GM13977 (cell line): ENCODE measurements at regions not wholly inside any gene's neighbourhood (a gene's known extent, or its start where the extent isn't known, plus 50 kb on each side); places are given as distances from the start of the nearest gene placed in this dataset.

Experiments used
- DNase-seq: peaks from one replicate; pipeline ENCODE4 v3.0.0; 2012; ENCODE audit warnings: low spot score
- in situ Hi-C: fragments of 300-500 bp; cut with MboI; formaldehyde crosslinking; loops from one replicate; pipeline ENCODE4 v1.12.0; 2022; ENCODE audit warnings: low sequenced_read_pairs, low pct_unique_long_range_greater_than_20kb, mixed read lengths, inconsistent platforms; ENCODE audit not compliant: unreplicated experiment
- TF ChIP-seq, protein P1 (sequence below): IDR thresholded peaks from 2 replicates; pipeline ENCODE4 v1.5.1; 2012; ENCODE audit warnings: mild to moderate bottlenecking, control low read depth; ENCODE audit not compliant: insufficient read depth; ENCODE audit errors: extremely low read depth, missing control alignments

DNA sequence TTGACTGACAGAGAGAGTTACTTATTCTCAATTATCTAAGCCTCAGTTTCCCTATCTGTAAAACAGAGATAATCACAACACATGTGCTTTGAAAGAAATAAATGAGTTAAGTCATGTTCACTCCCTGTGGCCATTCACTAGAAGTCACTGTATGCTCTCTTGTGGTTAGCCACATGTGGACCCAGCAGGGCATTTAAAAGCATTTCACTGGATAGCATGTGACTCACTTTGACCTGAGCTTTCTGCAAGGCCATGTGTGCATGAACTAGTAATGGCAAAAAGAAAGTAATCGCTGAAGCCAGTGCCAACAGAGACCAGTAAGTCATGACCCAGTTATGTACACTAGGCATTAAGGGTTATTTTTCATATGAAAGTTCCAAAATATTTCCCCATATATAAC, 557.0 kb upstream of the IGFBP3 start:
- in situ Hi-C loops = no loop called here
- TF ChIP-seq, protein P1, sequence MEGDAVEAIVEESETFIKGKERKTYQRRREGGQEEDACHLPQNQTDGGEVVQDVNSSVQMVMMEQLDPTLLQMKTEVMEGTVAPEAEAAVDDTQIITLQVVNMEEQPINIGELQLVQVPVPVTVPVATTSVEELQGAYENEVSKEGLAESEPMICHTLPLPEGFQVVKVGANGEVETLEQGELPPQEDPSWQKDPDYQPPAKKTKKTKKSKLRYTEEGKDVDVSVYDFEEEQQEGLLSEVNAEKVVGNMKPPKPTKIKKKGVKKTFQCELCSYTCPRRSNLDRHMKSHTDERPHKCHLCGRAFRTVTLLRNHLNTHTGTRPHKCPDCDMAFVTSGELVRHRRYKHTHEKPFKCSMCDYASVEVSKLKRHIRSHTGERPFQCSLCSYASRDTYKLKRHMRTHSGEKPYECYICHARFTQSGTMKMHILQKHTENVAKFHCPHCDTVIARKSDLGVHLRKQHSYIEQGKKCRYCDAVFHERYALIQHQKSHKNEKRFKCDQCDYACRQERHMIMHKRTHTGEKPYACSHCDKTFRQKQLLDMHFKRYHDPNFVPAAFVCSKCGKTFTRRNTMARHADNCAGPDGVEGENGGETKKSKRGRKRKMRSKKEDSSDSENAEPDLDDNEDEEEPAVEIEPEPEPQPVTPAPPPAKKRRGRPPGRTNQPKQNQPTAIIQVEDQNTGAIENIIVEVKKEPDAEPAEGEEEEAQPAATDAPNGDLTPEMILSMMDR = no peak
- DNase-seq = no peak

DNA sequence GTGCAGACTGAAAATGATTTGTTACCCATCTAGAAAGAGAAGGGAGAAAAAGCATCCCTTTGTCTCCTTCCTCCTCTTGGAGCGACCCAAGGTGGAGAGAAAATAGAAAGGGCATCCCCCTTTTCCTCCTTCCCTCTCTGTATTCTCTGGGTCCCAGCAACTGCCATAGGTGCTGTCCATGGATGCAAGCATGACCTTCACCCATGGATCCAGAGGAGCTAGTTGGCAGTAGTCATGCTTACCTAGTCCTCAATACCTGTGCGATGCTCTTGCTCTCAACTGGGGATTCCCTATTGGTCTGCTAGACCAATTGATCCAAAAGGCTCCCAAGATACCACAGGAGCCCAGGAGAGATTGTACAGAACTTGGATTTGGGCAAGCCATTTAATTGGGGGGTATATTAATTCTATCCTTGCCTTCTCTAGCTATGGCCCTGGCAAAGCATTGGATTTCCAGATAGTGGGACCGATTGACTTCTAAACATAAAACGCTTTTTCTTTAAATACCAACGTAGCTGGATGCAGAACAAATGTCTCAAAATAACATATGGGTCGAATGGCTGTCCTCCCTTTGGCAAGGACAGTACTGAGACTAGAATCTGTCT, 547.8 kb upstream of the IGFBP3 start:
- no peak for DNase-seq
- in situ Hi-C loops = no loop called here
- TF ChIP-seq, protein P1 = no peak

DNA sequence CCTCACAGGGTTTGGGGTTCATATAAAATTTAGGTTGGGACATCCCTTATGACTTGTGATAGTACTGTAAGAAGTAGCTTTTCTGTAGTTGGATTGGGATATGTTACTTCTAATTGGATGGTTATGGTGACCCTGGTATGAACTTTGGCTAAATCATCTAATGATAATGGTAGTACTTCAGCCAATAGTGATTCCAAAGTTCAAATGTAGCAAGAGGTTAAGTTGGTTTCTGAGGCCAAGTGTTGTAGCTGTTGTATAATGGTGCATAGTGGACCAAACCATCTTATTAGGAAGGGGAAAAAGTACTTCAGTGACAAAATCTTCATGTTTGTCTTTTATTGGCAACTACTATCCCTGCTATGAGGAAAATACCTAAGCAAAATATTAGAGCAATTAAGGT, 542.1 kb upstream of the IGFBP3 start:
- DNase-seq = no peak
- in situ Hi-C loops = no loop called here
- TF ChIP-seq, protein P1 = no peak

DNA sequence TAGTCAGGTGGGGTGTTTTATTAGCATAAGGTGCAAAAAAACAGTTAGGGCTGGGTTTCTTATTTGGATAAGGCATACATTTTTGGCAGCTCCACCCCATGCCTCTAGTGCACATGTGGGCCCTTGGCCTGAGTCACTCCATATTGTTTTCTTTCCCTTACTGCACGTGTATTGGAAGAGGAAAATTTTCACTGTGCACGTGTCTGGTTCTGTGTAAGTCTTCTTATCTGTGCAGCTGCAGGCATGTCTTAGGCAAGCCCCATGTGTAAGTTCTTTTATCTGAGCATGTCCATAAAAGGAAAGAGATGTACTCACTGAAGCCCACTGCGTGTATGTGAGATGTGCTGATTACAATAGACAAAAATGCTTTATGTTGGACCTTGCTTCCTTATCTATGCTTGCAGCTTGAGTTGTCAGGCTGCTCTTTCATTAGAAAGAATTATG, 540.3 kb upstream of the IGFBP3 start:
- TF ChIP-seq, protein P1 = no peak
- no peak for DNase-seq
- in situ Hi-C loops = no loop called here

DNA sequence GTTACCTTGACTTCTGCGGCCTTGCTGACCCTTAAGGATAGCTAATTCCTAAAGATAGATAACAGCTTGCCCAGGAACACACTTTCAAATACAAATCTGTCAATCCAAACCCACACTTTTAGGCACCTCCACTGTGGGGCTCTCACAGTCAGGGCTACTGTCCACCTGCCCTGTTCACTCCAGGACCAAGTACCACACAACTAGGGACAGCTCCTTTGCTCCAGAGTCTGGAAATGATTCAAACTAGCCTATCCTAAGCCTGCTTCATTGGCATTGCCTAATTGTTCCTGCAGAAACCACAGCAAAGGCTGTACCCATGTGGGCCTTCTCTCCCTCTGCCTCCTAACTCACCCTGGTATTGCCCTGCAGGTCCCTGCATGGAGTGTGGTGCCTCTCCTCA, 538.9 kb upstream of the IGFBP3 start:
- TF ChIP-seq, protein P1 = no peak
- in situ Hi-C loops = no loop called here
- no peak for DNase-seq

DNA sequence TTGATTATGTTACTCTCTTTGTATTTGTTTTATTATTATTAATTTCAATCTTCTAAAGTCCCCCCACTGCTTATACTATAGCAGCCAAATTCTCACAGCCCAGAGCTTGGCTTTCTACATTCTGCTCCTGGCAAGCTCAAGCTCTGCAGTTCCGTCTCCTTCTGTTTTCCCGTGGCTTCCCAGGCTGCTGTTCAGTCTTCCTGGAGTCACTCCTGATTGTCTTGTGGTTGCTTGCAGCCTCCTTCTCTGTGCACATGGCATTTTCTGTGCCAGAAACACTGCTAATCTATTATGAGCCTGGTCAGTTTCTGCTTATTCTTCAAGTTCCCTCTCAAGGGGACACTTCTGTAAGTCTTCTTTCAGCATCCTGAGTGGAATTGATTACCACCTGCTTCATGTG, 533.7 kb upstream of the IGFBP3 start:
- in situ Hi-C loops = no loop called here
- TF ChIP-seq, protein P1 = no peak
- DNase-seq = no peak
